SK-N-SH treated with all-trans-retinoic acid at 6 μM for 48 hours (cell line): ENCODE measurements at regions not wholly inside any gene's neighbourhood (a gene's known extent, or its start where the extent isn't known, plus 50 kb on each side); places are given as distances from the start of the nearest gene placed in this dataset.

ENCODE experiments used
- ARNTL ChIP-seq: fragments of 450-650 bp; formaldehyde crosslinking; IDR thresholded peaks from 2 replicates; pipeline ENCODE4 v1.5.0; 2020; ENCODE audit warnings: low read depth, mild to moderate bottlenecking, moderate library complexity, borderline replicate concordance
- BACH2 ChIP-seq: fragments of 250-450 bp; sonication (Bioruptor Pico); IDR thresholded peaks from 2 replicates; pipeline ENCODE4 v1.9.0; 2021; ENCODE audit warnings: mild to moderate bottlenecking, borderline replicate concordance
- CREB5 ChIP-seq: fragments of 250-450 bp; sonication (Bioruptor Pico); IDR thresholded peaks from 2 replicates; pipeline ENCODE4 v1.5.1; 2020; ENCODE audit warnings: low read depth, mild to moderate bottlenecking, moderate library complexity
- TCF4 ChIP-seq: fragments of 250-450 bp; sonication (Bioruptor Pico); IDR thresholded peaks from 2 replicates; pipeline ENCODE4 v1.8.0; 2021; ENCODE audit warnings: mild to moderate bottlenecking, moderate library complexity, borderline replicate concordance
- ZFP3 ChIP-seq: fragments of 250-450 bp; sonication (Bioruptor Pico); IDR thresholded peaks from 2 replicates; pipeline ENCODE4 v1.5.0; 2020; ENCODE audit warnings: mild to moderate bottlenecking, moderate library complexity
- TF ChIP-seq, protein P1 (sequence below): fragments of 250-450 bp; sonication (Bioruptor Pico); IDR thresholded peaks from 2 replicates; pipeline ENCODE4 v1.8.0; 2020; ENCODE audit warnings: mild to moderate bottlenecking, moderate library complexity, borderline replicate concordance

GRCh38 chr6:121510568-121511177 is 75.2 kb downstream of the GJA1 start:
- TF ChIP-seq CREB5 (CRISPR knock-in tag): no peak
- no peak for TF ChIP-seq ARNTL (CRISPR knock-in tag)
- TF ChIP-seq TCF4 (CRISPR knock-in tag): no peak
- TF ChIP-seq BACH2 (CRISPR knock-in tag): no peak
- TF ChIP-seq, protein P1, sequence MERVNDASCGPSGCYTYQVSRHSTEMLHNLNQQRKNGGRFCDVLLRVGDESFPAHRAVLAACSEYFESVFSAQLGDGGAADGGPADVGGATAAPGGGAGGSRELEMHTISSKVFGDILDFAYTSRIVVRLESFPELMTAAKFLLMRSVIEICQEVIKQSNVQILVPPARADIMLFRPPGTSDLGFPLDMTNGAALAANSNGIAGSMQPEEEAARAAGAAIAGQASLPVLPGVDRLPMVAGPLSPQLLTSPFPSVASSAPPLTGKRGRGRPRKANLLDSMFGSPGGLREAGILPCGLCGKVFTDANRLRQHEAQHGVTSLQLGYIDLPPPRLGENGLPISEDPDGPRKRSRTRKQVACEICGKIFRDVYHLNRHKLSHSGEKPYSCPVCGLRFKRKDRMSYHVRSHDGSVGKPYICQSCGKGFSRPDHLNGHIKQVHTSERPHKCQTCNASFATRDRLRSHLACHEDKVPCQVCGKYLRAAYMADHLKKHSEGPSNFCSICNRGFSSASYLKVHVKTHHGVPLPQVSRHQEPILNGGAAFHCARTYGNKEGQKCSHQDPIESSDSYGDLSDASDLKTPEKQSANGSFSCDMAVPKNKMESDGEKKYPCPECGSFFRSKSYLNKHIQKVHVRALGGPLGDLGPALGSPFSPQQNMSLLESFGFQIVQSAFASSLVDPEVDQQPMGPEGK (CRISPR knock-in tag): no peak
- no peak for TF ChIP-seq ZFP3 (CRISPR knock-in tag)
